Pancreas (tissue), 10 donors: ENCODE measurements at regions not wholly inside any gene's neighbourhood (a gene's known extent, or its start where the extent isn't known, plus 50 kb on each side); places are given as distances from the start of the nearest gene placed in this dataset.

ENCODE experiments used
- ATAC-seq, 4 donors: fragments of 200-7000 bp; cut with Tn5 transposase; one replicate each; pipeline versions ENCODE4 v1.8.0 to v1.9.1; 2020; ENCODE audit warnings: mild to moderate bottlenecking in 4 of 4, moderate library complexity in 4 of 4
- DNase-seq, 6 donors: peaks; one replicate each; pipeline ENCODE4 v3.0.0-alpha.2; 2020
- FAIRE-seq: peaks from 2 replicates; lab custom pipeline; 2012; peaks lifted over from hg19 to GRCh38; lab: Jason Lieb, UNC
- H3K27ac ChIP-seq, 4 donors: fragments of 200-600 bp; sonication (generic); 1 replicate in 3 of 4; 2 replicates in 1 of 4; pipeline versions ENCODE4 v1.5.0 to v1.8.0; 2020
- H3K27me3 ChIP-seq, 4 donors: fragments of 200-600 bp; one replicate each; pipeline ENCODE4 v1.8.0; 2021
- H3K36me3 ChIP-seq, 3 donors: fragments of 200-600 bp; sonication (generic) in 1 of 3; one replicate each; pipeline versions ENCODE4 v1.5.0 to v1.8.0; 2020 to 2021
- H3K4me1 ChIP-seq, 3 donors: fragments of 200-600 bp; one replicate each; pipeline ENCODE4 v1.8.0; 2021
- H3K4me3 ChIP-seq, 4 donors: fragments of 200-600 bp; sonication (generic) in 2 of 4; one replicate each; pipeline versions ENCODE4 v1.5.0 to v1.8.0; 2020 to 2021
- H3K9me3 ChIP-seq, 4 donors: fragments of 200-600 bp; one replicate each; pipeline ENCODE4 v1.8.0; 2021
- CTCF ChIP-seq, 4 donors: fragments of 200-600 bp; sonication (generic) in 3 of 4; IDR thresholded peaks; one replicate each; pipeline versions ENCODE4 v1.5.0 to v1.8.0; 2021; ENCODE audit warnings: antibody characterized with exemption in 4 of 4
- WGBS, 2 donors: extraction: QIAGEN DNeasy Blood & Tissue Kit; methylation state at CpG; one replicate each; pipeline ENCODE4 v1.1.7; 2013; 5-methylcytosine and 5-hydroxymethylcytosine counted together
- intact Hi-C, 3 donors: fragments of 100-400 bp; cut with DNase I; formaldehyde crosslinking; loops; one replicate each; pipeline versions ENCODE4 v1.11.1 to v1.14.2; 2022
- donor health status: healthy with polysubstance abuse.
- donor health status: DM: no; HTN: no; CAD: no; lungs with moderate emphysema.
- donor health status: DM: no; HTN: no; CAD: no.
- donor health status: control.
- donor health status: control.
- donor health status: Bipolar disorder and iron deficiency.
- donor health status: DM: yes; HTN: yes; CAD: no.
- donor health status: DM: no; HTN: no; CAD: no.
- donor health status: DM: no; HTN: no; CAD: no.
- donor health status: DM: yes; HTN: yes; CAD: no.

- no peak overlapping the region for H3K4me3 ChIP-seq
- intact Hi-C loops, result no loop called here
- no peak for TF ChIP-seq CTCF (IDR thresholded peaks at IDR 0.05)
- no peaks in the 10 kb centered on the region for H3K36me3 ChIP-seq
- no peak overlapping the region for H3K27ac ChIP-seq
- FAIRE-seq (no peak), DNase-seq (no peak), ATAC-seq (no peak)
- no peaks in the 10 kb centered on the region for H3K27me3 ChIP-seq
- H3K9me3 ChIP-seq, result no peaks in the 10 kb centered on the region
- H3K4me1 ChIP-seq, result no peaks in the 10 kb centered on the region
- WGBS, 2 donors, result 77% methylated on average over 4 of the region's 4 CpGs
Observed at GRCh38 chr9:108178318-108178717, 677.5 kb downstream of the ACTL7B start.

- Histone ChIP-seq H3K27me3 (no peaks in the 10 kb centered on the region), H3K4me1 (no peaks in the 10 kb centered on the region), H3K36me3 (no peaks in the 10 kb centered on the region), H3K4me3 (no peak overlapping the region), H3K27ac (no peak overlapping the region), H3K9me3 (no peaks in the 10 kb centered on the region)
- intact Hi-C loops, result no loop called here
- DNase-seq, result no peak
- ATAC-seq, result no peak
- FAIRE-seq, result no peak
- no peak for TF ChIP-seq CTCF (IDR thresholded peaks at IDR 0.05)
- WGBS, 2 donors, result 84 to 90% methylated on average over 3 of the region's 3 CpGs
Observed at GRCh38 chr9:108168236-108168850, 678.8 kb upstream of the KLF4 start.

GRCh38 chr9:108167136-108167900, 677.7 kb upstream of the KLF4 start:
- FAIRE-seq, result no peak
- H3K27ac ChIP-seq, result no peak overlapping the region
- ATAC-seq, result peak in 1 of 4 donors; percentile 22
- H3K36me3 ChIP-seq, result no peaks in the 10 kb centered on the region
- H3K27me3 ChIP-seq, result no peaks in the 10 kb centered on the region
- H3K9me3 ChIP-seq, result no peaks in the 10 kb centered on the region
- 92% methylated on average over 5 of the region's 5 CpGs for WGBS, 2 donors
- no peak overlapping the region for H3K4me3 ChIP-seq
- TF ChIP-seq CTCF (IDR thresholded peaks at IDR 0.05), result no peak
- DNase-seq, result no peak
- H3K4me1 ChIP-seq, result no peaks in the 10 kb centered on the region
- intact Hi-C loops, result no loop called here

GRCh38 chr9:108166519-108166918, 677.0 kb upstream of the KLF4 start:
- Histone ChIP-seq H3K36me3 (no peaks in the 10 kb centered on the region), H3K4me3 (no peak overlapping the region), H3K4me1 (peaks cover 0 to under 1% (median 0%) of the 10 kb centered on the region in 3 donors), H3K27me3 (no peaks in the 10 kb centered on the region), H3K9me3 (no peaks in the 10 kb centered on the region), H3K27ac (no peak overlapping the region)
- peak in 3 of 4 donors; percentile 35 to 66 (median 36) for ATAC-seq
- WGBS, 2 donors, result 18% methylated on average over 2 of the region's 2 CpGs
- no peak for DNase-seq
- FAIRE-seq, result no peak
- TF ChIP-seq CTCF (IDR thresholded peaks at IDR 0.05), result no peak
- intact Hi-C loops, result no loop called here
